ENCODE measurements at regions not wholly inside any gene's neighbourhood (a gene's known extent, or its start where the extent isn't known, plus 50 kb on each side); places are given as distances from the start of the nearest gene placed in this dataset.

DNA sequence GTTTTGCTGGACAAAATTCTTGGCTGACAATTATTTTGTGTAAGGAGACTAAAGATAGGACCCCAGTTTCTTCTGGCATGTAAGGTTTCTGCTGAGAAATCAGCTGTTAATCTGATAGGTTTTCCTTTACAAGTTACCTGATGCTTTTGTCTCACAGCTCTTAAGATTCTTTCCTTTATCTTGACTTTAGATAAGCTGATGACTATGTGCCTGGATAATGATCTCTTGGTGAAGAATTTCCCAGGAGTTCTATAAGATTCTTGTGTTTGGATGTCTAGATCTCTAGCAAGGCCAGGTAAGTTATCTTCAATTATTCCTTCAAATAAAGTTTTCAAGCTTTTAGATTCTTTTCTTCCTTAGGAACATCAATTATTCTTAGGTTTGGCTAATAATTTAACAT lies 534.8 kb upstream of the LRRTM4 start:
- no peak for TF ChIP-seq CTCF (IDR thresholded peaks at IDR 0.05)
- no peak for TF ChIP-seq POLR2AphosphoS5 (IDR thresholded peaks at IDR 0.05)
- TF ChIP-seq EP300 (IDR thresholded peaks at IDR 0.05; ENCODE audit: low read depth): no peak
- no peak for TF ChIP-seq POLR2A (IDR thresholded peaks at IDR 0.05)

All from transverse colon (tissue), 4 donors.